Glomerular visceral epithelial cell (primary cell): ENCODE measurements at regions not wholly inside any gene's neighbourhood (a gene's known extent, or its start where the extent isn't known, plus 50 kb on each side); places are given as distances from the start of the nearest gene placed in this dataset.

Experiments used
- DNase-seq: peaks from one replicate; pipeline ENCODE4 v3.0.0-alpha.2; 2016; ENCODE audit errors: extremely low spot score

GRCh38 chr4:178275671-178276360 is 833.6 kb upstream of the AGA start:
- DNase-seq, result no peak

- DNase-seq, result no peak
Measured at GRCh38 chr4:178280362-178280761, 838.1 kb upstream of the AGA start.

- no peak for DNase-seq
Measured at GRCh38 chr4:178288462-178288861, 846.2 kb upstream of the AGA start.

GRCh38 chr4:178293601-178294000 is 851.4 kb upstream of the AGA start:
- no peak for DNase-seq

- no peak for DNase-seq
Measured at GRCh38 chr4:178296669-178297068, 854.4 kb upstream of the AGA start.

- DNase-seq, result peak; percentile 30
Measured at GRCh38 chr4:178306565-178306964, 864.3 kb upstream of the AGA start.

GRCh38 chr4:178309890-178310289 is 867.7 kb upstream of the AGA start:
- DNase-seq, result peak; percentile 26

GRCh38 chr4:178311997-178312396 is 869.8 kb upstream of the AGA start:
- no peak for DNase-seq

- DNase-seq, result no peak
Measured at GRCh38 chr4:178314287-178314686, 872.0 kb upstream of the AGA start.

GRCh38 chr4:178316211-178316610 is 874.0 kb upstream of the AGA start:
- DNase-seq, result no peak

GRCh38 chr4:178320003-178320402 is 877.8 kb upstream of the AGA start:
- DNase-seq, result no peak

GRCh38 chr4:178322524-178323183 is 880.4 kb upstream of the AGA start:
- DNase-seq, result no peak

- no peak for DNase-seq
Measured at GRCh38 chr4:178329226-178329872, 887.1 kb upstream of the AGA start.

- no peak for DNase-seq
Measured at GRCh38 chr4:178333355-178333754, 891.1 kb upstream of the AGA start.

- DNase-seq, result no peak
Measured at GRCh38 chr4:178339769-178340168, 897.5 kb upstream of the AGA start.

GRCh38 chr4:178340468-178340867 is 898.2 kb upstream of the AGA start:
- no peak for DNase-seq

GRCh38 chr4:178344096-178344495 is 901.9 kb upstream of the AGA start:
- DNase-seq, result no peak

GRCh38 chr4:178347111-178347510 is 904.9 kb upstream of the AGA start:
- no peak for DNase-seq

GRCh38 chr4:178349601-178350000 is 907.4 kb upstream of the AGA start:
- DNase-seq, result no peak

- no peak for DNase-seq
Measured at GRCh38 chr4:178351185-178351584, 908.9 kb upstream of the AGA start.

GRCh38 chr4:178356725-178357124 is 914.5 kb upstream of the AGA start:
- DNase-seq, result no peak

GRCh38 chr4:178385481-178385880 is 943.2 kb upstream of the AGA start:
- DNase-seq, result no peak

- DNase-seq, result no peak
Measured at GRCh38 chr4:178387756-178388155, 945.5 kb upstream of the AGA start.
